Vagina (tissue), 2 donors: ENCODE measurements at regions not wholly inside any gene's neighbourhood (a gene's known extent, or its start where the extent isn't known, plus 50 kb on each side); places are given as distances from the start of the nearest gene placed in this dataset.

Experiments used
- CTCF ChIP-seq, 3 experiments: fragments of 450-650 bp in 2 of 3; fragments of 200-600 bp in 1 of 3; sonication (generic) in 1 of 3; IDR thresholded peaks; one replicate each; pipeline ENCODE4 v1.5.1; 2017 to 2019; ENCODE audit warnings: antibody characterized with exemption in 3 of 3, mild to moderate bottlenecking in 2 of 3, moderate library complexity in 2 of 3
- POLR2A ChIP-seq, 2 donors: fragments of 450-650 bp; IDR thresholded peaks; one replicate each; pipeline ENCODE4 v1.6.1; 2017; ENCODE audit warnings: antibody characterized with exemption in 2 of 2, mild to moderate bottlenecking in 2 of 2, moderate library complexity in 2 of 2

- TF ChIP-seq CTCF (IDR thresholded peaks at IDR 0.05) (no peak), POLR2A (IDR thresholded peaks at IDR 0.05) (no peak)
Measured at GRCh38 chr13:65508745-65509144, 1721.4 kb downstream of the PCDH9 start.
